RWPE2 (cell line): ENCODE measurements at regions not wholly inside any gene's neighbourhood (a gene's known extent, or its start where the extent isn't known, plus 50 kb on each side); places are given as distances from the start of the nearest gene placed in this dataset.

ENCODE experiments used
- ATAC-seq: fragments of 200-7000 bp; cut with Tn5 transposase; 3 replicates; pipeline ENCODE4 v1.9.1; 2021; ENCODE audit warnings: low read depth
- DNase-seq: peaks from one replicate; pipeline ENCODE4 v3.0.0-alpha.2; 2020; ENCODE audit warnings: low spot score
- H3K27ac ChIP-seq: fragments of 450-650 bp; 2 replicates; pipeline ENCODE4 v1.5.1; 2017; ENCODE audit warnings: mild to moderate bottlenecking; ENCODE audit not compliant: poor library complexity, severe bottlenecking
- H3K27me3 ChIP-seq: fragments of 250-450 bp; sonication (Bioruptor Pico); 2 replicates; pipeline ENCODE4 v1.5.1; 2021; ENCODE audit warnings: mild to moderate bottlenecking, moderate library complexity; ENCODE audit not compliant: insufficient read depth, poor library complexity, severe bottlenecking
- H3K36me3 ChIP-seq: fragments of 250-450 bp; sonication (Bioruptor Pico); 2 replicates; pipeline ENCODE4 v1.5.1; 2020; ENCODE audit warnings: low read depth, mild to moderate bottlenecking, moderate library complexity
- H3K4me1 ChIP-seq: fragments of 250-450 bp; sonication (Bioruptor Pico); 2 replicates; pipeline ENCODE4 v1.5.1; 2021; ENCODE audit warnings: mild to moderate bottlenecking, moderate library complexity; ENCODE audit not compliant: insufficient read depth, poor library complexity, severe bottlenecking
- H3K4me3 ChIP-seq: fragments of 250-450 bp; sonication (Bioruptor Pico); 2 replicates; pipeline ENCODE4 v1.5.1; 2021; ENCODE audit warnings: mild to moderate bottlenecking, moderate library complexity; ENCODE audit not compliant: severe bottlenecking
- H3K9me3 ChIP-seq: fragments of 250-450 bp; sonication (Bioruptor Pico); 2 replicates; pipeline ENCODE4 v1.5.1; 2021; ENCODE audit warnings: mild to moderate bottlenecking, moderate library complexity; ENCODE audit not compliant: severe bottlenecking
- CTCF ChIP-seq: fragments of 450-650 bp; IDR thresholded peaks from one replicate; pipeline ENCODE4 v1.5.1; 2017; ENCODE audit warnings: mild to moderate bottlenecking, moderate library complexity; ENCODE audit not compliant: poor library complexity, severe bottlenecking

DNA sequence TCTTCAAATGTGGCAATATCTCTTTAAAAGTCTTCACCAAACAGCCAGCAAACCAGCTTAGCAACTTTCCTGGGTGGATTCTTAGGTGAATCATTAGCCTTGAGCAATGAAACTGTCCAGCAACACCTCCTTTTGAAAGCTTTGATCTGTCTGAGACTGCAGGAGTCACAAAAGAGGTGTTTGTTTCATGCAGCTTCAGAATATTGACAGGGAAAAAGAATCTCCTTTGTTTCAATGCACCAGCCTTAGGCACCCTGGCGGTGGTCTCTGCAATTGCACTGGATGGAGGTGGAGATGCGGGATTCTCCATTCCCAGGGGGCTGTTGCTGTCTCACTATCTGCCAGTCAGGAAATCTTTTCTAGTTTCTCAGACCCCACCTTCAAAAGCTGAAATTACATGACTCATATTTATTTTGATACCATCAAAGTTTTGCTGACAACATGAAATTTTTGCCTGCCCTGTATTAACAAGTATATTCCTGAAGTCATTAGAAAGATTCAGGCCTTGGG lies 76.0 kb upstream of the DSG1 start:
- no peak overlapping the region for H3K4me3 ChIP-seq
- no peaks in the 10 kb centered on the region for H3K27me3 ChIP-seq
- H3K9me3 ChIP-seq = no peaks in the 10 kb centered on the region
- peak; percentile 85 for TF ChIP-seq CTCF
- H3K36me3 ChIP-seq = no peaks in the 10 kb centered on the region
- DNase-seq (peak; percentile 47), ATAC-seq (peak; percentile 94)
- H3K27ac ChIP-seq = peak overlapping the region; percentile 74
- peaks cover 46% of the 10 kb centered on the region for H3K4me1 ChIP-seq

DNA sequence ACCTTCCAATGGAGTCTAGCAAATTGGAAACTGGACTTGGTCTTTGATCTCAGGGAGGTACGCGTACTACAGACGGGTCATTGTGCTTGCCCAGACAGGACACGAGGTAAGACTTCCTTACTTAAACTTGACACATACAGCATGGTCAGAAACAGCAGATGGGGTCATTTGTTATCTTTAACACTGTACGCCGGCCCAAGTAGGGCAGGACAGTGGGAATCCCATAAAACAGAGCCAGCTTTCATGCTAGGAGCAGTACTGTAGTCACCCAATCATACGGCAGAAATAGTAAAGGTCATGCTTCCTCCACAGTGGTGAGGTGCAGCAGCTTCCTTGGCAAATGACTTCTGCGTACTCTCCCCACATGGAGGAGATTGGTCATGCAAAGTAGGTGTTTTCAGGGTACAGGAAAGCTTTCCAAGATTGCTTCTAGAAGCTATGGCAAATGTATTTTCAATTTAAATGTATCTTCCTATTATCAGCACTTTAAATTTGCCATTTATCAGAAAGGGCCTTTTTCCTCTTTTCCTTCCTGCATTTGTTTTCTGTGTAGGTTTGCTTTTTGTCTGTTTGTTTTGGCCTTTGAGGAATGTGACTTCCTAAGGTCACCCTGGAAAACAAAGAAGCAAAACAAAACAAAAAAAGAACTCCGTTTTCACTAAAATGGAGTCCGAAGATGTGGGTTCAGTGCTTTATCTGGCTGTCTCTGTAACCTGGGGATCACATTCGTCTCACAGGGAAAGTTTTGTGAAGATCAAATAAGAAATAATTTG lies 74.0 kb upstream of the DSG1 start:
- no peak for ATAC-seq
- no peaks in the 10 kb centered on the region for H3K9me3 ChIP-seq
- peaks cover 65% of the 10 kb centered on the region for H3K4me1 ChIP-seq
- TF ChIP-seq CTCF = no peak
- no peaks in the 10 kb centered on the region for H3K27me3 ChIP-seq
- DNase-seq = no peak
- no peak overlapping the region for H3K27ac ChIP-seq
- no peak overlapping the region for H3K4me3 ChIP-seq
- H3K36me3 ChIP-seq = no peaks in the 10 kb centered on the region

DNA sequence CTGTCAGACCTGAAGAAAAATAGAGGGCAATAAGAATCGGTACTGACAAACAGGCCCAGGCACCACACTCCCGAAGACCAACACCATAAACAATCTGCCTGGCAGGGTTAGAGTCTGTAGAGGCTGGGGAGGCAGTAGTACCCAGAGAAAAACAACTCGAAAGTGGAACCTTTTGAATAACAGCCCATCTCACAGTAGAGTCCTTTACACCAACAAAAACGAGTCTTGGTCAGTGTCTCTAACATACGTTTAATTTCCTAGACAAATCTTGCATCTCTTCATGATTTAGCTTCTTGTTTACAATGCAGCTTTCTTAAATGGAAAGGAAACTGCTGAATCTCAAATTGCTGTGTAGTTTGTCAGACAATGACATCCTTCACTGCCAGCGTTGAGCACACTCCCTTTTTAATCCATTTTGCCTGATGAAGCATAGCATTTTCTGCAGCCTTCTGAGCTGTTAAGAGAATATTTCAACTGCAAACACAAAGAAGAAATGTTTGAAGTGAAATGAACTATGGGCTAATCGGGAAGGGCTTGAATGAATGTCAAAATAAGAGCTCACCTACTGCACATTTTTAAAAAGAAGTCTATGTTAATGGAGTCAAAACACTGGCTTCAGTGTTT lies 73.1 kb upstream of the DSG1 start:
- no peaks in the 10 kb centered on the region for H3K36me3 ChIP-seq
- DNase-seq (no peak), ATAC-seq (peak; percentile 3; the same call in 1 of the 3 replicates)
- TF ChIP-seq CTCF = no peak
- H3K4me1 ChIP-seq = peaks cover 67% of the 10 kb centered on the region
- H3K27ac ChIP-seq = peak overlapping the region; percentile 21
- no peaks in the 10 kb centered on the region for H3K27me3 ChIP-seq
- H3K9me3 ChIP-seq = no peaks in the 10 kb centered on the region
- no peak overlapping the region for H3K4me3 ChIP-seq

DNA sequence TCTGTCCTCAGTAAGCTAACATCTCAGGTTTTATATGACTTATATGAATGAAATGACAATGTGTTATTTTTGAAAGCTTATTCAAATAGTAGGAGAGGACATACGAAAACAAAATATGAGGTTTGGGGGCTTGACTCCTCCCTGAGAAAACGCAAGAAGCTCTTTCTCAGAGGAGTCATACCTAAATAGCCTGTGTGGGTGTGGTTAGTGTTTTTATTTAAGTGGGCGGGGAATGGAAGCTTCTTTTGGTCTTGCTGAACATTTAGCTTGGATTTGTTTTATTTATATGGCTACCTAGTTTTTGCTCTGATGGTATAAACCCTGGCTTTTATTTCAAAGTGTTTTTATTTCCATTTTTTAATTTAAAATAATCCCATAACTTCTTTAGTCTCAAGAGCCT lies 72.1 kb upstream of the DSG1 start:
- H3K4me1 ChIP-seq = peaks cover 66% of the 10 kb centered on the region
- ATAC-seq = no peak
- TF ChIP-seq CTCF = no peak
- H3K27me3 ChIP-seq = no peaks in the 10 kb centered on the region
- H3K9me3 ChIP-seq = no peaks in the 10 kb centered on the region
- DNase-seq = no peak
- no peak overlapping the region for H3K4me3 ChIP-seq
- no peak overlapping the region for H3K27ac ChIP-seq
- no peaks in the 10 kb centered on the region for H3K36me3 ChIP-seq

DNA sequence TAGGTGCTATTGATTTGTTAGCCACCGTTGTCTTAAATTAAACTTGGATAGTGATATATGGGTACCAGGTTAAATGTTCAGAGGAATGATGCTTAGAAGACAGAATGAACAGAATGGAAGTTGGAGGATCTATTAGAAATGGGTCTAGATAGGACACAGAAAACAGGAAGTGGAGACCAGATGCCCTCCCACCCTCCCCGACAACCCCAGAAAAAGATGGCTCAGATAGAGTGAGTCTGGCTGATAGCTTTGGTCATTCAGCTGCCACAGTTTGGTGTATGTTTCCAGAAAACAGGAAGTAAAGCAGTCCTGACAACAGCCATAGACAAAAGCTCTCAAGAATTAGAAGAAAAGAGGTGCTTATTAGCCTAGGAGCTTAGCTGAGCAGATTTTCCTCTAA lies 71.5 kb upstream of the DSG1 start:
- TF ChIP-seq CTCF = no peak
- Histone ChIP-seq H3K4me3 (no peak overlapping the region), H3K27me3 (no peaks in the 10 kb centered on the region), H3K9me3 (no peaks in the 10 kb centered on the region), H3K4me1 (peaks cover 59% of the 10 kb centered on the region), H3K27ac (no peak overlapping the region), H3K36me3 (no peaks in the 10 kb centered on the region)
- ATAC-seq (no peak), DNase-seq (no peak)
